ENCODE measurements at regions not wholly inside any gene's neighbourhood (a gene's known extent, or its start where the extent isn't known, plus 50 kb on each side); places are given as distances from the start of the nearest gene placed in this dataset.

DNA sequence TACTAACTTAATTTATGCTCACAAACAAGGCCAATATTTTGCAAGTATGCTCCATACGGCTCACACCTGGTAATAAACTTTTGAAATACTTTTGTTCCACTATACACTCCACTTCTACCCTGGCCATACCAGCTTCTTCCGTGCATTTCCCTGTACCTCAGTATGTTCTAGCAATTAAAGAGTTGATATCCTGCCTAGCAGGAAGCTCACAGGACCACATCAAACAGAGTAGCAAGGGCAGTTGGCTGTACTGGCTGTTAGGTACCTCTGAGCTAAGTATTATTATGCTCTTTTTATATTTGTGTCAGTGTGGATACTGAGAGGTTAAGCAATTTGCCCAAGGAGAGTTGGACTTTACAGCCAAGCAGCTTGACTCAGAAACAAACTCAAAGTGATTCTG, 257.7 kb downstream of the SLITRK6 start:
- TF ChIP-seq, protein P1, sequence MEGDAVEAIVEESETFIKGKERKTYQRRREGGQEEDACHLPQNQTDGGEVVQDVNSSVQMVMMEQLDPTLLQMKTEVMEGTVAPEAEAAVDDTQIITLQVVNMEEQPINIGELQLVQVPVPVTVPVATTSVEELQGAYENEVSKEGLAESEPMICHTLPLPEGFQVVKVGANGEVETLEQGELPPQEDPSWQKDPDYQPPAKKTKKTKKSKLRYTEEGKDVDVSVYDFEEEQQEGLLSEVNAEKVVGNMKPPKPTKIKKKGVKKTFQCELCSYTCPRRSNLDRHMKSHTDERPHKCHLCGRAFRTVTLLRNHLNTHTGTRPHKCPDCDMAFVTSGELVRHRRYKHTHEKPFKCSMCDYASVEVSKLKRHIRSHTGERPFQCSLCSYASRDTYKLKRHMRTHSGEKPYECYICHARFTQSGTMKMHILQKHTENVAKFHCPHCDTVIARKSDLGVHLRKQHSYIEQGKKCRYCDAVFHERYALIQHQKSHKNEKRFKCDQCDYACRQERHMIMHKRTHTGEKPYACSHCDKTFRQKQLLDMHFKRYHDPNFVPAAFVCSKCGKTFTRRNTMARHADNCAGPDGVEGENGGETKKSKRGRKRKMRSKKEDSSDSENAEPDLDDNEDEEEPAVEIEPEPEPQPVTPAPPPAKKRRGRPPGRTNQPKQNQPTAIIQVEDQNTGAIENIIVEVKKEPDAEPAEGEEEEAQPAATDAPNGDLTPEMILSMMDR (IDR thresholded peaks at IDR 0.05; ENCODE audit: low read depth, low read length) = no peak
- no peak for TF ChIP-seq EZH2phosphoT487 (IDR thresholded peaks at IDR 0.05; ENCODE audit: low read depth)
